WTC11 (cell line): ENCODE measurements at regions not wholly inside any gene's neighbourhood (a gene's known extent, or its start where the extent isn't known, plus 50 kb on each side); places are given as distances from the start of the nearest gene placed in this dataset.
A peak's percentile ranks its signal among the peaks of the same experiment; 100 is the strongest.

ENCODE experiments used
- ATAC-seq: fragments of 200-7000 bp; cut with Tn5 transposase; 2 replicates; pipeline ENCODE4 v1.10.0; 2021; ENCODE audit warnings: mild to moderate bottlenecking, moderate library complexity
- CTCF ChIA-PET: fragments of 300-600 bp; sonication (Branson Sonifier 250); formaldehyde crosslinking; loops from one replicate; lab custom pipeline; 2021; ENCODE audit warnings: antibody characterized with exemption; lab: Charles Lee
- POLR2A ChIA-PET: fragments of 350-600 bp; sonication (Branson Sonifier 250); formaldehyde crosslinking; loops from one replicate; lab custom pipeline; 2021; ENCODE audit warnings: antibody characterized with exemption; lab: Charles Lee
- DNase-seq: peaks from one replicate; pipeline ENCODE4 v3.0.0; 2021; ENCODE audit warnings: low spot score
- H3K27ac Mint-ChIP-seq: 2 replicates; pipeline ENCODE4 v1.8.0; 2021; ENCODE audit warnings: mixed read lengths
- H3K27me3 Mint-ChIP-seq: 2 replicates; pipeline ENCODE4 v1.8.0; 2021; ENCODE audit warnings: low read depth, mild to moderate bottlenecking, moderate library complexity, mixed read lengths
- H3K36me3 Mint-ChIP-seq: 2 replicates; pipeline ENCODE4 v1.8.0; 2021; ENCODE audit warnings: mixed read lengths
- H3K4me1 Mint-ChIP-seq: 2 replicates; pipeline ENCODE4 v1.8.0; 2022; ENCODE audit warnings: mixed read lengths
- H3K4me3 Mint-ChIP-seq: 2 replicates; pipeline ENCODE4 v1.8.0; 2021; ENCODE audit warnings: mild to moderate bottlenecking, moderate library complexity, mixed read lengths
- H3K9me3 Mint-ChIP-seq: 2 replicates; pipeline ENCODE4 v1.8.0; 2021; ENCODE audit warnings: mixed read lengths
- ATF1 ChIP-seq: sonication (generic); formaldehyde crosslinking; IDR thresholded peaks from 2 replicates; pipeline ENCODE4 v1.8.1; 2023; ENCODE audit warnings: mild to moderate bottlenecking, moderate library complexity, missing genetic modification reagents
- ELF4 ChIP-seq: sonication (generic); formaldehyde crosslinking; IDR thresholded peaks from 2 replicates; pipeline ENCODE4 v1.8.1; 2022; ENCODE audit warnings: low read depth, mild to moderate bottlenecking, moderate library complexity, missing genetic modification reagents
- ETV6 ChIP-seq: sonication (generic); formaldehyde crosslinking; IDR thresholded peaks from 2 replicates; pipeline ENCODE4 v1.8.1; 2022; ENCODE audit warnings: mild to moderate bottlenecking, missing genetic modification reagents
- FOXP1 ChIP-seq: sonication (generic); formaldehyde crosslinking; IDR thresholded peaks from 2 replicates; pipeline ENCODE4 v1.8.0; 2022; ENCODE audit warnings: missing genetic modification reagents, mild to moderate bottlenecking, moderate library complexity, borderline replicate concordance
- GRHL2 ChIP-seq: fragments of 250-450 bp; sonication (Bioruptor Pico); IDR thresholded peaks from 2 replicates; pipeline ENCODE4 v1.8.0; 2022; ENCODE audit warnings: mild to moderate bottlenecking, moderate library complexity; ENCODE audit not compliant: insufficient replicate concordance, severe bottlenecking
- HMGA2 ChIP-seq: fragments of 250-450 bp; sonication (Bioruptor Pico); IDR thresholded peaks from 2 replicates; pipeline ENCODE4 v1.4.0; 2021; ENCODE audit warnings: mild to moderate bottlenecking, moderate library complexity
- RELA ChIP-seq: sonication (generic); formaldehyde crosslinking; IDR thresholded peaks from 2 replicates; pipeline ENCODE4 v1.8.1; 2022; ENCODE audit warnings: missing genetic modification reagents, mild to moderate bottlenecking, borderline replicate concordance
- TCF7 ChIP-seq: sonication (generic); formaldehyde crosslinking; IDR thresholded peaks from 2 replicates; pipeline ENCODE4 v1.8.0; 2022; ENCODE audit warnings: mild to moderate bottlenecking, low read depth, missing genetic modification reagents, moderate library complexity
- USF2 ChIP-seq: sonication (generic); formaldehyde crosslinking; IDR thresholded peaks from 2 replicates; pipeline ENCODE4 v1.8.1; 2023; ENCODE audit warnings: mild to moderate bottlenecking, missing genetic modification reagents, moderate library complexity
- ZNF121 ChIP-seq: sonication (generic); formaldehyde crosslinking; IDR thresholded peaks from 2 replicates; pipeline ENCODE4 v1.8.0; 2023; ENCODE audit warnings: missing genetic modification reagents
- TF ChIP-seq, protein P1 (sequence below): sonication (generic); formaldehyde crosslinking; IDR thresholded peaks from 2 replicates; pipeline ENCODE4 v1.8.0; 2022; ENCODE audit warnings: missing genetic modification reagents

- POLR2A ChIA-PET, result interaction anchor here (0.5 to 0.9 kb wide), 2 partner anchors 9 to 55 kb away, joined by 4 to 8 read pairs; no protein-coding TSS in a partner anchor
- CTCF ChIA-PET, result interaction anchor here (0.7 to 3.8 kb wide), 11 partner anchors 10 to 131 kb away, joined by 3 to 32 read pairs (median 6); no protein-coding TSS in a partner anchor
- Mint-ChIP-seq H3K36me3 (no peaks in the 10 kb centered on the region), H3K4me1 (peaks cover 47% of the 10 kb centered on the region), H3K27ac (no peak overlapping the region), H3K27me3 (peaks cover 92% of the 10 kb centered on the region), H3K9me3 (no peaks in the 10 kb centered on the region), H3K4me3 (peak overlapping the region; percentile 61)
- TF ChIP-seq ETV6 (CRISPR knock-in tag) (no peak), FOXP1 (CRISPR knock-in tag) (no peak), GRHL2 (CRISPR knock-in tag) (no peak), USF2 (CRISPR knock-in tag) (no peak), TCF7 (CRISPR knock-in tag) (no peak), ELF4 (CRISPR knock-in tag) (no peak)
- TF ChIP-seq, protein P1, sequence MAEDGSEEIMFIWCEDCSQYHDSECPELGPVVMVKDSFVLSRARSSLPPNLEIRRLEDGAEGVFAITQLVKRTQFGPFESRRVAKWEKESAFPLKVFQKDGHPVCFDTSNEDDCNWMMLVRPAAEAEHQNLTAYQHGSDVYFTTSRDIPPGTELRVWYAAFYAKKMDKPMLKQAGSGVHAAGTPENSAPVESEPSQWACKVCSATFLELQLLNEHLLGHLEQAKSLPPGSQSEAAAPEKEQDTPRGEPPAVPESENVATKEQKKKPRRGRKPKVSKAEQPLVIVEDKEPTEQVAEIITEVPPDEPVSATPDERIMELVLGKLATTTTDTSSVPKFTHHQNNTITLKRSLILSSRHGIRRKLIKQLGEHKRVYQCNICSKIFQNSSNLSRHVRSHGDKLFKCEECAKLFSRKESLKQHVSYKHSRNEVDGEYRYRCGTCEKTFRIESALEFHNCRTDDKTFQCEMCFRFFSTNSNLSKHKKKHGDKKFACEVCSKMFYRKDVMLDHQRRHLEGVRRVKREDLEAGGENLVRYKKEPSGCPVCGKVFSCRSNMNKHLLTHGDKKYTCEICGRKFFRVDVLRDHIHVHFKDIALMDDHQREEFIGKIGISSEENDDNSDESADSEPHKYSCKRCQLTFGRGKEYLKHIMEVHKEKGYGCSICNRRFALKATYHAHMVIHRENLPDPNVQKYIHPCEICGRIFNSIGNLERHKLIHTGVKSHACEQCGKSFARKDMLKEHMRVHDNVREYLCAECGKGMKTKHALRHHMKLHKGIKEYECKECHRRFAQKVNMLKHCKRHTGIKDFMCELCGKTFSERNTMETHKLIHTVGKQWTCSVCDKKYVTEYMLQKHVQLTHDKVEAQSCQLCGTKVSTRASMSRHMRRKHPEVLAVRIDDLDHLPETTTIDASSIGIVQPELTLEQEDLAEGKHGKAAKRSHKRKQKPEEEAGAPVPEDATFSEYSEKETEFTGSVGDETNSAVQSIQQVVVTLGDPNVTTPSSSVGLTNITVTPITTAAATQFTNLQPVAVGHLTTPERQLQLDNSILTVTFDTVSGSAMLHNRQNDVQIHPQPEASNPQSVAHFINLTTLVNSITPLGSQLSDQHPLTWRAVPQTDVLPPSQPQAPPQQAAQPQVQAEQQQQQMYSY (CRISPR knock-in tag), result no peak
- ATAC-seq (no peak), DNase-seq (no peak)
These were observed 74.9 kb upstream of the FOXP4 start for GRCh38 chr6:41471064-41471895.

DNA sequence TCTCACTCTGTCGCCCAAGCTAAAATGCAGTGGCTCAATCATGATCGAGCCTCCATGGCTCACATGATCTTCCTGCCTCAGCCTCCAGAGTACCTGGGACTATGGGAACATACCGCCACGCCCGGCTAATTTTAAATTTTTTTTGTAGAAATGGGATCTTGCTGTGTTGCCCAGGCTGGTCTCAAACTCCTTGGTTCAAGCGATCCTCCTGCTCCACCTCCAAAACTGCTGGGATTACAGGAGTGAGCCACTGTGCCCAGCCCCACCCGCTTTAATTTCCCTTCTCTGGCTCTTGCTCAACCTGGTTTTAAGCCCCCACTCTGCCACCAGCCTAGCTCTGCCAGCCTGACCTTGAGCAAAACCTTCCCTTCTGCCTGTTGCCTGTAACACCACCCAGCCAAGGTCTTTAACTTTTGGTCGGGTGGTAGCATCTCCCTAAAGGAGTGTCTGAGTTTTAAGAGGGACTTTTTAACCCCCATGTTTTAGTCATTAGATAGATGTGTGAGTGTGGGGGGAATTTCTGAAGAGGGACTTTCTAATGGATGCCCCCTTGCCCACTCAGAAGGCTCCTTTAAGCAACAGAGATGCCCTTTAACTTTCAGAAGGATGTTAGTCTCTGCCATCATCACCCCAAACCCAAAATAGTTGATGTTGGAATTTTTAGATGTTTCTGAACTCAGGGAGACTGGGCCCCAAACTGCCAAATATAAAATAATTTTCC is 71.8 kb upstream of the FOXP4 start:
- H3K27ac Mint-ChIP-seq, result no peak overlapping the region
- CTCF ChIA-PET, result interaction anchor here (0.5 to 0.8 kb wide), 2 partner anchors 112 to 208 kb away, joined by 3 to 5 read pairs; no protein-coding TSS in a partner anchor
- ATAC-seq (no peak), DNase-seq (no peak)
- H3K9me3 Mint-ChIP-seq, result no peaks in the 10 kb centered on the region
- TF ChIP-seq RELA (CRISPR knock-in tag) (no peak), HMGA2 (no peak), ATF1 (CRISPR knock-in tag) (no peak), ZNF121 (0 out of 2 replicates have a peak, but pooled peaks have one; percentile 11)
- TF ChIP-seq, protein P1 (CRISPR knock-in tag), result no peak
- H3K4me3 Mint-ChIP-seq, result no peak overlapping the region
- peaks cover 38% of the 10 kb centered on the region for H3K4me1 Mint-ChIP-seq
- peaks cover 80% of the 10 kb centered on the region for H3K27me3 Mint-ChIP-seq
- POLR2A ChIA-PET, result no interaction called here
- no peaks in the 10 kb centered on the region for H3K36me3 Mint-ChIP-seq
